NCI-H1105 (cell line): ENCODE measurements at regions not wholly inside any gene's neighbourhood (a gene's known extent, or its start where the extent isn't known, plus 50 kb on each side); places are given as distances from the start of the nearest gene placed in this dataset.

Source experiments
- DNase-seq: peaks from one replicate; lab custom pipeline; 2025; lab: John Stamatoyannopoulos, UW

GRCh38 chrX:39736216-39737211, 361.2 kb downstream of the BCOR start:
- no peak for DNase-seq

DNA sequence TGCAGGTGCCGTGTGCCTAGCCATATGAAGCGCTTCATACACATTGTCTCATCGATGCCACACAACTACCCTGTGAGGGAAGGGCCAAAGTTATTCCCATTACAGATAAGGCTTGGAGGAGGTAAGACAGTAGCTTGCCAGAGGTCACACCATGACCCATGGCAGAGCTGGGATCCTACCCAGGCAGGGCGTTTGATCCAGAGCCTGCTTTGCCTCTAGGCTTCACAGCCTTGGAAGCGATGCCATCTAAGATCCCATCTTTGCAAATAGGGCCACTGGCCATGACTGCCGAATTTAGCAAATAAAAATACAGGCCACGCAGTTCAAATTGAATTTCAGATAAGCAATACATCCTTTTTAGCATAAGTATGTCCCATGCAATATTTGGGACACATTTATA, 358.2 kb downstream of the BCOR start:
- DNase-seq = no peak

GRCh38 chrX:39740078-39740477, 357.7 kb downstream of the BCOR start:
- DNase-seq = no peak

DNA sequence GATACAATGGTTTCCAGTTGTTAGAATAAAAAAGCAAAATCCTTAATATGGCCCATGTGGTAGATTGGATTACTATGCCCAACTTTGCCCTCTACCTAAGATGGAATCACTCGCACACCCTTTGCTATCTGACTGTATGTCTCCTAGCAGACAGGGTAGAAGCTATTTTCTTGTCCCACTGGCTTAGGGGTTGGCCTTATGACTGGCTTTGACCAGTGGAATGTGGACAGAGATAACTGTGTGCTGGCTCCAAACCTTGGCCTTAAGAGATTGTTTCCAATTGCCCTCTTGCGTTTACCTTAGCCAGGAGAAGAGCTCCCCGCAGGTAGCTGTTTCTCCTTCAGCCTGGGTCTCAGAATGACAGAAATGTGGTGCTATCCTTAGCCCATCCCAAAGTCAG, 355.9 kb downstream of the BCOR start:
- DNase-seq = no peak

GRCh38 chrX:39745818-39746217, 351.9 kb downstream of the BCOR start:
- DNase-seq = no peak

DNA sequence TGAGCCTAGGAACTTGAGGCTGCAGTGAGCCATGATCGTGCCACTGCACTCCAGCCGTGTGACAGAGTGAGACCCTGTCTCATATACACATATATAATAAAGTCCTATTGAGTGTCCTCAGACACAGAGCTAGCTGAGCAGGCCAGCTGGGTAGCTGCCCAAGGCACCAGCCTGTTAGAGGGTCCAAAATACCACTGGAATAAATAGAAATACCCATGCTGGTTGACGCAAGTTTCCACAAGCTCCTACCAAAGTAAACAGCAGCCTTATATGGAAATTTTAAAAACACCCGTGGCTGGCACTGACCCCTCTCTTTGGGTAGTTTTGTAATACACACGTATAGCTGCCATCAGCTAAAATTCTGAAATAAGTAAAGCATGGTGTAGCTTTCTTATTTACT, 348.6 kb downstream of the BCOR start:
- DNase-seq = no peak

GRCh38 chrX:39749728-39750127, 348.0 kb downstream of the BCOR start:
- DNase-seq = no peak

GRCh38 chrX:39750256-39750790, 347.4 kb downstream of the BCOR start:
- DNase-seq = no peak

DNA sequence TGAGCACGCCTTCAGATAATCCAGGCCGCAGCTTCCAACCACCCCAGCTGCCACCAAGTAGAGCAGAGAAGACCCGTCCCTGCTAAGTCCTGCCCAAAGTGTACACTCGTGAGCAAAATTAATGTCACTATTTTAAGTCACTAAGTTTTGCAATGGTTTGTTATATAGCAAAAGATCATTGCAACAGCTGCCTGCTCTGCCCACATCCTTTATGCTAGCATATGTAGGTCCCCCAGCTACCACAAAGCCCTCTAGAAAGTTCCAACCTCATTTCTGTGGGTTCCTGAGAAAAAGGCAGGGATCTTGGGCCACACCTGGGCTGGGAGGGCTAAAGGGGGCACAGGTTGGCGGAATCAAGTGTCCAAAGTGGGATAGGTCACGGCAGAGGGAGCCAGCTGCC, 346.9 kb downstream of the BCOR start:
- DNase-seq = no peak

GRCh38 chrX:39752815-39753214, 344.9 kb downstream of the BCOR start:
- peak; percentile 22 for DNase-seq

DNA sequence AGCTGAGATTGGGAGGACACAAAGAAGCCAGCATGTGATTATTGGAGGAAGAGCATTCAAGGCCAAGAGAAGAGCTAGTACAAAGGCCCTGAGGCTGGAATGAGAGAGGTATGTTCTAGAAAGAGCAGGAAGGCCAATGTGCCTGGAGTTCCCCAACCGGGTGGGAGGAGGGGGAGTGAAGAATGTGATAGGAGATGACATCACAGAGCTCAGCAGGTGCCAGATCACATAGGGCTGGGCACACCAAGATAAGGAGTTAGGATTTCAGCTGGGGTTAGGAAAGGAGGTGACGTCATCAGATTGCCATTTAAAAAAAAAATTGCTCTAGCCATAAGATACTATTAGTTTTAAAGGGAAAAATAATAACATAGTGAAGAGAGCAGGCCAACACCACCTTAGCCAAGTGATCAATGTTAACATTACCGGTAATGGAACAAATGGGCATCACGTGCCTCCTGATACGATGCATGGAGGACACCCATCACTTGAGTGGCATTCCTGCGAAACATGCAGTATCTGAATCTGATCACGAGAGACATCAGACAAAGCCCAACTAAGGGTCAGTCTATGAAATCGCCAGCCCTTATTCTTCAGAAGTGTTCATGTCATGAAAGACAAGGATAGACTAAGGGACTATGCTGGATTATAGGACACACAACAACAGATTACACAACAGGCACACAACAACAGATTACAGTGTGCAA, 344.3 kb downstream of the BCOR start:
- DNase-seq = no peak

DNA sequence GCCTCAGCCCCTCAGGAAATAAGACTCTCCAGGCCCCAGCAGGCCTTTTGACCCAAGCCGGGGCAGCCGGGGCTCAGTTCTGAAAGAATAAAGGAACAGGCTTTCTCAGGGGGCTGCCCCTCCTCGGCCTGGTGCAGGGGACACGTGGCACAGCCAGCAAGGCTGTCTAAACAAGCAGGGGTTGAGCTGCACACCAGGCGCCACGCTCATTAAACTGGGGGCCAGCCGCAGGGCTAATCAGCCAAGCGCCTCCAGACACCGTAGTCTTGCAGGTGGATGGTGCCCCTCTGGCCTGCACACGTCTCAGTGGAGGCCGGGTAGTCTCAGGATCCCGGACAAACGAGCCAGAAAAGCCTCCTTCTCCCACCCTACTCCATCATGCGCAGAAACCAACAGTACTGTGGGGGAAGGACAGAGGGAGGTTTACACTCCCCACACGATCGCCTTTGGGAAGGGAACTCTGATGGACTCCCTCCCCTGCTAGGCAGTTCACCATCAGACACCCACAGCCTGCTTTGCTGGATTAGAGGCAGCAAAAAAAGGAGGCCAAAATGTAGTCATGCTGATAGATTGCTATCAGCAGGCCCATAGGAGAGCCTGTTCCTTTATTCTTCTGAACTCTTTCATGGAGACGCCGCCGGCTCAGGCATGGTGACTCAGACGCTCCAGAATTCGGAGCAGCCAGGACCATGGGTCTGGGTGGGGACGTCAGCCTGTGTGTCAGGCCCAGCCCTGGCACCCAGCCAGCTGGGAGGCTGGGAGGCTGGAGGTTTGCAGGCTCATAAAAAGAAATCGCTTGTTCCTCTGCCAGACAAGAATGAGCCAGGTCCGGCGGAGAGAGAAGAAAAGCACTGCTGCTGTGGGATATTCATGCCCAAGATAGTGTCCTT, 342.4 kb downstream of the BCOR start:
- DNase-seq = peak; percentile 14

DNA sequence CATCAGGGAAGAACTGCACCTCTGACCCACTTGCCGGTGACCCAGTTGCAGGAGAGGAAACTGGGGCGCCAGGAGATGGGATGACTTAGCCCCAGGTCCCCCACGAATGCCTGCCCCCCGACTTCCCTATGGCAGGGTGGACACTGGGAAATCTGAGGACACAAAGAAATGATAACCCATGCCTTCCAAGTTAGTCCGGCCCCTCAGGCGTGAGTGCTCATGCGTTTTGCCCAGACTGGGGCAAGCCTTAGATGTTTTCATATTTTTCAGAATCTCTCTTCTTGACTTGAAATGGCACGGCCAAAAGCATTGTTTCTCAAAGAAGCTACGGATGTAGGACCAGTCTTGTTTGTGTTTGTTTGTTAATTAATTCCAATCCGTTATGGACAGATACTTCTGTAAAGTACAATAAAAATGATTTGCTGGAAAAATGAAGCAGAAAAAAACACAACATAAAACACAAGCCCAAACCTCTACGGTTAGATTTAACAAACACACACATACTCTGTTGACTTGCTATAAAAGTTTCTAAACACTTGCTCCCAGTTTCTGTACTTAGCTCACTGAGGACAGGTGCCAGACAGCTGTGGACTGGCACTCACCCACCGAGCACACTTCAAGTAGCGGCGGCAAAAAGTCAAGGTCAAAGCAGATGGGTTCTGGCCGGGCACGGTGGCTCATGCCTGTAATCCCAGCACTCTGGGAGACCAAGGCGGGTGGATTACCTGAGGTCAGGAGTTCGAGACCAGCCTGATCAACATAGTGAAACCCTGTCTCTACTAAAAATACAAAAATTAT, 341.5 kb downstream of the BCOR start:
- DNase-seq = no peak

DNA sequence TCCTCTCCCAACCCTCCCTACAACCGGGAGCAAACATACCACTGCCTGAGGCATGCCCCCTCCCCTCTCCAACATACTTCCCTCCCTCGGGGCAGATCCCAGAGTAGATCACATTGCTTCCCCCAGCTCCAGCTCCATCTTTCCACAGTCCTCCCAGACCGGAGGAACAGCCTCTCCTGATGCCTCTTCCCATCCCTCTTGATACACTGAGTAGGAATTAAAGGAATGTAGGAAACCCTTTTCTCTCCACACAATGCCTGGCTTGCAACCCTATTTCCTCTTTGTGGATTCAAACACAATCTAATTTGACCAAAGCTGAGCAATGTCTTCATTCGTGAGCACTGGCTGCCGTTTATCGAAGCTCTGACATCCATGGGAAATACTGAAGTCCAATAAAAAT, 339.8 kb downstream of the BCOR start:
- DNase-seq = no peak

GRCh38 chrX:39758791-39759525, 338.8 kb downstream of the BCOR start:
- DNase-seq = no peak

GRCh38 chrX:39759526-39760224, 338.1 kb downstream of the BCOR start:
- DNase-seq = no peak

DNA sequence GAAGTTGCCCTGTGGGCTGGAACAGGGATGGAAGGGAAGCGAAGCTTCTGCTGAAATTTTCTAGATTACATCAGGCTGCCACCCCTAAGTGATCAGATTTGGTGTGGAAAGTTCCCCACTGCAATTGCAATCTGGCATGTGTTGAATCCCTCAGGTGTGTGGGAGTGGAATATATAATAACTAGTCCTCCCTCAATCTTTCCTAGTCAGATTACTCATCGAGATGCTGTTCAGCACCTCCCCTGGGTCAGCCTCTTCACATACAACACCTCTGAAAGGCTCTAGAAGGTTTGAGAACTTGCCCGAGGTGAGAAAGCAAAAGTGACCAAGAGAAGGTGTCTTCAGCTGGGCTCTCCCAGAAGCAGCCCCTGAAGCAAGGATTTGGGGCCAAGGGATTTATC, 336.8 kb downstream of the BCOR start:
- no peak for DNase-seq

DNA sequence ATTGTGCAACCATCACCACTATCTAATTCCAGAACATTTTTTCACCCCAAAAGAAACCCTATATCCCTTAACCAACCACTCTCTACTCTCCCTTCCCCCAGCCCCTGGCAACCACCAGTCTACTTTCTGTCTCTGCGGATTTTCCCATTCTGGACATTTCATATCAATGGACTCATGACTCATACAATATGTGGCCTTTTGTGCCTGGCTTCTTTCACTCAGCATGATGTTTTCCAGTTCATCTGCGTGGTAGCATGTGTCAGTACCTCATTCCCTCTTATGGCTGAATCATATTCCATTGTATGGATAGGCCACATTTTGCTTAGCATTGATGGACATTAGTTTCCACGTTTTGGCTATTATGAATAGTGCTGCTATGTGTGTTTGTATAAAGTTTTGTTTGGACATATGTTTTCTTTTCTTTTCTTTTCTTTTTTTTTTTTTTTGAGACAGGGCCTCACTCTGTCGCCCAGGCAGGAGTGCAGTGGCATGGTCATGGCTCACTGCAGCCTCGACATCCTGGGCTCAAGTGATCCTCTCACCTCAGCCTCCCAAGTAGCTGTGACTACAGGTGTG, 335.4 kb downstream of the BCOR start:
- no peak for DNase-seq

DNA sequence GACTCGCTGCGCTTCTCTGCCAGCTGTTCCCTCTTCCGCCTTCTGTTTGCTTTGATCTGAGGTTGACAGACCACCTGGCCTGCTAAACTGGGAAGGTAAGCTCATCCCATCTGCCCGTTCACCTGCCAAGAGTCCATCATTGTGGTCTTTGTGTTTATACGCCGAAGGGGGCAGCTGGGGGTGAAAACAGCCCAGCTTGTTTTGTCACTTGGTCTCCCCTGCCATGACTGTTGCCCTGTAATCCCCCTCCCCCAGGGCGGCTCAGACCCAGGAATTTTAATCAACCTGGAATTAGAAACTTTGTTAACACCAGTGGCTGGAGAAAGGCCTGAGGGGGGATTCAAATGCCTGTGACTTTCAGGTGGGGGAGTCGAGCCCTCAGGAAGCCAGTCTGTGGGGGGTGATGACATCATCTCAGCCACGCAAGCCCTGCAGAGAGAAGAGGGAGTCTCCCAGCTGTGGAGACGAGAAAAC, 333.3 kb downstream of the BCOR start:
- peak; percentile 24 for DNase-seq
